GM21390 (cell line): ENCODE measurements at regions not wholly inside any gene's neighbourhood (a gene's known extent, or its start where the extent isn't known, plus 50 kb on each side); places are given as distances from the start of the nearest gene placed in this dataset.
"Not testable (repeated sequence)": the region's sequence is repeated elsewhere in the genome, so short reads cannot be mapped to it uniquely, and the experiment has no call there.

Source experiments
- ATAC-seq: cut with Tn5 transposase; IDR thresholded peaks from one replicate; pipeline ENCODE4 v1.9.1; 2021; ENCODE audit not compliant: unreplicated experiment

DNA sequence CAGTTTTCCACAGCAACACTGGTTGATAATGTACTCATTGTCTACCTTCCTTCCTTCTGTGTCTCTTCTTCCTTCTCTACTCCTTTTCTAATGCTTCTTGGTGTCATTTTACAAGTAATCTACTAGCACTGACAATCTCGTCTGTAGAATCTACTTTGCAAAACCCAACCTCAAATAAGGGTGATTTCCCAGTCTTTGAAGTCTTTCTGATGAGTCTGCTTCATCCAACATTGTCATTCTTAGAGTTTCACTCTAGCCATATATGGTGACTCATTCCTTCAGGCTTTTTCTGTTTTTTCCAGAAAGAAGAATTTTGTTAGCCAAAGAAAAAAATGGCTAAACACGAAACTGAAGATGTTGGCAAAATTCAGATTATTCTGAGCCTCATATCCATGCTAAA, 288.7 kb downstream of the MBD2 start:
- ATAC-seq: no peak

DNA sequence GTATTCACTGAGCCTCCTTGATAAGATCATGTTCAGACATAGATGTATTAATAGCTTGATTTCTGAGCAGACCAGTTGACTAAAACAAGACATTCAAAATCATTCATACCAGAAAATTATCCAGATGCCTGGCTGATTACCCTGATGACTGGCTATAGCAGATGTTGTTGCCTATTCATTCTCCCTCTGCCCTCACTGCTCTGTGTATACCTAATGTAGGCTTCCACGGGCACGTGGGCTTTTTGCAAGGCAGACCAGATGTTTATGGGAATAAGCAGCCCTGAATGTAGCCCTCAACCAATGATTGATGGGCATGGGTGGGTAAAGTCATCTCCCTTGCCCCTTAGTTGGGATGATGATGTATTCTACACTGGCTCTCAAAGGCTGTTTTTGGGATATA, 289.1 kb downstream of the MBD2 start:
- ATAC-seq: no peak

DNA sequence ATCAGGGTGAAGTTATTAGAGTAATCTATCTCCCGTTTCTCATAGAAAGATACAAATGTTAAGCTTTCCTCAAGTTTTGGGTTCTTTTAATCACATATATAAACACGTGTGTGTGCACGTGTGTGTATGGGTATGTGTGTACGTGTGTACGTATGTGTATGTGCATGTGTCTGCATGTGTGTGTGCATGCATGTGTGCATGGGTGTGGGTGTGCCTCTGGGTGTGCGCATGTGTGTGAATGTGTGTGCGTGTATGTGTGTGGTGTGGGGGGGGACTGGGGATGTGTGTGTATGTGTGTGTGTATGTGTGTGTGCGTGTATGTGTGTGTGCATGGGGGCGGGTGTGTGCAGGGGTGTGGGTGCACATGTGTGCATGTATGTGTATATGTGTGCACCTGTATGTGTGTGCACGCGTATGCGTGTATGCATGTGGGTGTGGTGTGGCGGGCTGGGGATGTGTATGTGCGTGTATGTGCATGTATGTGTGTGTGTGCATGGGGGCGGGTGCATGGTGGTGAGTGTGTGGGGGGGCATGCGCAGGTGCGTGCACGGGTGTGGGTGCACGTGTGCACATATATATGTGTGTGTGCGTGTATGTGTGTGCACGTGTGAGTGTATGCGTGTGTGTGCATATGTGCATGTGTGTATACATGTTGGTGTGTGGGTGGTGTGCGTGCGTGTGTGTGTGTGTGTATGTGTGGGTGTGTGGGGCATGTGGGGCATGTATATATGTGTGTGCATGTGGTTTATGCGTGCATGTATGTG, 304.0 kb downstream of the MBD2 start:
- ATAC-seq: no peak

DNA sequence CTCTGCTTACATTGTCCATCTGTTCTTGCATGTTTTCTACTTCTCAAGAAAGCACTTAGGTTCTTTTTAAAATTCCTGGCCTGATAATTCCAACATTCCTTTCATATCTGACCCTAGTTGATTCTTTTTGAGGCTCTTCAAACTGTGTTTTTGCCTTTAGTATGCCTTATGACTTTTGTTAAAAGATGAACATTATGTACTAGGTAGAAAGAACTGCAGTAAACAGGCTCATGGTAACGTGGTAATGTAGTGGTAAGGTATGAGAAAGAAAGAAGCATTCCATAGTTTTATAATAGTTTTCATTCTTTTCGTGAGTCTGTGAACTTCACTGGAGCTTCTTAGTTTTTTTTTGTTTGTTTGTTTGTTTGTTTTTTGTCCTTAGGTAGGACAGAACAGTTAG, 306.4 kb downstream of the MBD2 start:
- ATAC-seq: no peak

DNA sequence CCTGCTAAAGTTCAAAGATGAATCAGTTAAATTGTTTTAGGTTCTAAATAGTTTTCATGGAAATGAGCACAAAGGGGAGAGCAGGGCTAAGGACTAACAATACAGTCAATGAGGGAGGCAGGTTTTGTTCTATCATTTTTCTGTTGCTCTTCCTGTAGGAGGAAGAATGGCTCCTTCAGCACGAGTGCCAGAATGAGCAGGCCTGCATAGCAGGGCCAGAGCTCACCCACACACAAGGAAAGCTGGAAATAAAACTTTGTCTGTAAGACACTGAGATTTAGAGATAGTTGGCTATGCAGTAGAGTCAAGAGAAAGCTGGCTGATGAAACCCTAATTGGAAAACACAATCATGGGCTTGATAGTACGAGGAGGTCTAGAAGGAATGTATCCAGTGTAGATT, 313.3 kb downstream of the MBD2 start:
- no peak for ATAC-seq

GRCh38 chr18:53909668-53910067, 314.8 kb downstream of the MBD2 start:
- ATAC-seq: no peak

DNA sequence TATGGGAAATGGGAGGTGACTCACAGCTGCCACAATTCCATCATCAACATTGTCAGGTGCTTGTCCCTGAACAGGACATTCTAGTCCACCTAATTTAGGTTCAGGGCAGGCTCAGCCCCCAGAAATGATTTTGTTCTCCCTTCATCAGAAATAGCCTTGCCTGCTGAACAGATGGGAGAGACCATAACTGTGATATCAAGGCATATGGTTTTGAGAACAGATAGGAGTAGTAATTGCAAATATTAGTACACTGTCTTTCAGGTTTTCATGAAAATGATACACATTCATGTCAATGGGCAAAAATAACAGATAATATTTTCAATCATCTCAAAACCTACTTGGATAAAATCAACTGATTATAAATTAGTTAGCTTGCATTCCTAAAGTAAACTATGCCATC, 316.5 kb downstream of the MBD2 start:
- no peak for ATAC-seq

GRCh38 chr18:53906681-53907080, 317.8 kb downstream of the MBD2 start:
- no peak for ATAC-seq

GRCh38 chr18:53894675-53895442, 329.6 kb downstream of the MBD2 start:
- no peak for ATAC-seq

- no peak for ATAC-seq
Observed at GRCh38 chr18:53887447-53887846, 337.0 kb downstream of the MBD2 start.

GRCh38 chr18:53886058-53886457, 338.4 kb downstream of the MBD2 start:
- ATAC-seq: no peak

- no peak for ATAC-seq
Observed at GRCh38 chr18:53883771-53884170, 340.7 kb downstream of the MBD2 start.

DNA sequence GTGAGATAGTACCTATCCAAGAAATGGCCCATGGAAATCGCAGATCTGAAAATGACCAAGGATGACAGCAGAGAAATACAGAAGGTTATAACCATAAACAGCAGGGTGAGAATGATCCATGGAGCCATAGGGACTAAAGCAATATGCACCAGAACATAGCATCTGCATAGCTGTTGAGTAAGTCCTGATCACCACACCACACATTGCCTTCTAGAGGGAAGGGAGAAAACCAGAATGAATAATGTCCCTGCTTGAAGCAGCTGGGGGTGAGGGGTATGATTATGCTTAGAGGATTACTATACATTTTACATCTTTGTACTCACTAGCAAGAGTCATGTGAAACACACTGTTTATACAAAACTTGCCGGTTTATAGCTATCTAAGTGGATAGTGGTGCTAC, 350.4 kb downstream of the MBD2 start:
- no peak for ATAC-seq

DNA sequence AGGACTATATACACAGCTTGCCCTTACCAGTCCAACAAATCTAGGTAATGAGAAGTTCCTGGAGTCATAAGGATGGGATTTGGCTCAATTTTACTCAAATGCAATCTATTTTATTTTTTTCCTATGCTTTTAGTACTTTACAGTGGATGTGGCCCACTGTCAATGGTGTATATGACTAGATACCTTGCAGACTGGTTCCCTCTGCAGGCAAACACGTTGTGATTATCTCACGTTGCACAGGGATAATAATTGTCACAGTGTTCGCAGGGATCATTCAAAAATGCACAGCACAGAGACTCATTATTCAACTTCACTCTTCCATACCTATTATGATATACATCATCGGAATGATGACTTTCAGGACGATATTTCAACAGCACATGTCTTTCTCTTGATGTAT, 359.7 kb downstream of the MBD2 start:
- ATAC-seq: no peak

- ATAC-seq: no peak
Observed at GRCh38 chr18:53862921-53863320, 361.5 kb downstream of the MBD2 start.

DNA sequence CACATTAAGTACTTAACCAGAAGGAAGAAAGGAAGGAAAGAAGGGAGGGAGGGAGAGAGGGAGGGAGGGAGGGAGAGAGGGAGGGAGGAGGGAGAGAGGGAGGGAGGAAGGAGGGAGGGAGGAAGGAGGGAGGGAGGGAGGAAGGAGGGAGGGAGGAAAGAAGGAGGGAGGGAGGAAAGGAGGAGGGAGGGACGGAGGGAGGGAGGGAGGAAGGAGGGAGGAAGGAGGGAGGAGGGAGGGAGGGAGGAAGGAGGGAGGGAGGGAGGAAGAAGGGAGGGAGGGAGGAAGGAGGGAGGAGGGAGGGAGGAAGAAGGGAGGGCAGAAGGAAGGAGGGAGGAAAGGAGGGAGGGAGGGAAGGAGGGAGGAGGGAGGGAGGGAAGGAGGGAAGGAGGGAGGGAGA, 363.3 kb downstream of the MBD2 start:
- ATAC-seq: no peak

DNA sequence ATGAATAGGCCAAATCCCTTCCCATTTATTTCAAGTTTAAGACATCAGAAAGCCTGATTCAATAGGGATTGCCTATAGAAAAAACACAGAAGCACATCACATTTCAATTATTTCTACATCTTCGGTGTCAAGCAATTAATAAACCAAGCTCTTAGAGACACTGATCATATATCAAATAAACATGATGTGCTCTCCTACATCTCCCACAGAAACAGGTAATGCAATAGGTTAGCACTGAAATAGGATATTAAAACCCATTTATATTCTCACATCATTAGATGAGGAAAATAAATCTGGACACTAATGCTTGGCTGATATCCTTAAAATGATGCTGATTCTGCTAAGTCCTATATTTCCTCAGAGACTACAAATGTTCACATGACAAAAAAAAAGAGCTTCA, 364.7 kb downstream of the MBD2 start:
- no peak for ATAC-seq

DNA sequence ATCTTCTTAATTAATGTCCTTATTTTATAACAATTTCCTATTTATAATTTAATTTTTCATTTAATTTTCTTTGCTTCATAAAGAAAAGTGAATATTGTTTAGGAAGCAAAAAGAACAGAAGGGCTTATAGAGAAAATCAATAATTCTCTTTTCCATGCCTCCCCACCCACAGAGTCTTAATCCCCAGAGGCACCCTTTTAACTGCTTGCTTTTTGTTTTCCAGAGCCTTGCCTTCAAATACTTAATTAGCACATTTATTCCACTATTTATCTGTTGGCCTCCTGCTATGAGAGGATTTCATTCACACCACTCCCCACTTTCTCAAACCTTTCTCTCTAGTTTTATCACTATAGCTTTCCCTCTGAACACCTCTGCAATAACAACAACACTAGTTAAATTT, 373.6 kb downstream of the MBD2 start:
- ATAC-seq: no peak

- no peak for ATAC-seq
Observed at GRCh38 chr18:53843763-53844162, 380.7 kb downstream of the MBD2 start.

GRCh38 chr18:53843113-53843760, 381.2 kb downstream of the MBD2 start:
- no peak for ATAC-seq

DNA sequence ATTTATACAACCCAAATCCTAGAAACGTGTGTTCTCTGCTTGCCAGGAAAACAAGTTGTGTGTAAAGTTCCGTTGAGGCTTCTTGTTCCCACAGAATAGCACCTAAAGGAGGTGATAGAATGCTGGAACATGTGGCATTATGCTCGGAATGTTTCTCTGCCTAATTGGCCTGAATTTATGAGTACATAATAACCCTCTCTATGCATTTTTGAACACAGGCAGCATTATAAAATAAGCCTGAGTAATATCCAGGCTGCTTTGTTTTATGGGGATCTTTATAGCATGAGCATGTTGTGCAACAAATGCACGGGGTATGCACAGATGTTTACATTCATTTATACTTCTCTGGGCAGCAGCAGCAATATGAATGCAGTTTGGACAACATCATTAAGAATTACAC, 385.7 kb downstream of the MBD2 start:
- ATAC-seq: no peak

- not testable (repeated sequence) for ATAC-seq
Observed at GRCh38 chr18:53821141-53821540, 403.3 kb downstream of the MBD2 start.
